HCT116 (cell line): ENCODE measurements at regions not wholly inside any gene's neighbourhood (a gene's known extent, or its start where the extent isn't known, plus 50 kb on each side); places are given as distances from the start of the nearest gene placed in this dataset.

Source experiments
- ATAC-seq: fragments of 200-7000 bp; cut with Tn5 transposase; 2 replicates; pipeline ENCODE4 v1.9.1; 2020; ENCODE audit warnings: mild to moderate bottlenecking, moderate library complexity
- BruUV-seq: library from RNA; stranded (reverse); fragments of 400-500 nt; replicated peaks from 2 replicates; lab custom pipeline; 2021; lab: Mats Ljungman, UMichigan
- CTCF ChIA-PET: fragments of 300-600 bp; sonication (Branson Sonifier 250); formaldehyde crosslinking; loops from one replicate; lab custom pipeline; 2021; ENCODE audit warnings: antibody characterized with exemption; lab: Charles Lee
- POLR2A ChIA-PET: fragments of 300-600, 350-600 bp; sonication (Branson Sonifier 250); formaldehyde crosslinking; loops from one replicate; lab custom pipeline; 2021; ENCODE audit warnings: antibody characterized with exemption; lab: Charles Lee
- RAD21 ChIA-PET, 2 experiments: fragments of 300-600 bp; sonication (Branson Sonifier 250); formaldehyde crosslinking; loops; one replicate each; lab custom pipeline; 2023; ENCODE audit warnings: low total read pairs in 2 of 2; ENCODE audit not compliant: uncharacterized antibody in 2 of 2, unreplicated experiment in 2 of 2, low non-redundant PET in 1 of 2; lab: Charles Lee
- DNase-seq: peaks from one replicate; pipeline ENCODE4 v3.0.0-alpha.2; 2010; ENCODE audit warnings: low read depth, low spot score
- H2AFZ ChIP-seq: fragments of 200-600 bp; shearing (Covaris generic), sonication (generic); 2 replicates; pipeline ENCODE4 v1.6.1; 2017; ENCODE audit warnings: low read depth, mixed run types, mixed read lengths, antibody characterized with exemption, low read length; ENCODE audit not compliant: poor library complexity, severe bottlenecking
- H3K27ac ChIP-seq: 2 replicates; pipeline ENCODE4 v1.5.1; 2012; ENCODE audit warnings: low read depth, low read length
- H3K27me3 ChIP-seq: fragments of 200-600 bp; sonication (generic); 2 replicates; pipeline ENCODE4 v1.6.1; 2016; ENCODE audit warnings: mixed run types, low read length, mixed read lengths; ENCODE audit not compliant: insufficient read depth
- H3K36me3 ChIP-seq, 2 experiments: fragments of 200-500 bp in 1 of 2; fragments of 200-600 bp in 1 of 2; sonication (Bioruptor generic) in 1 of 2; sonication (generic) in 1 of 2; 2 replicates each; pipeline versions ENCODE4 v1.5.1 to v1.6.1; 2014 to 2016; ENCODE audit warnings: low read length in 2 of 2, inconsistent platforms in 1 of 2, mixed read lengths in 1 of 2, mixed run types in 1 of 2; ENCODE audit not compliant: insufficient read depth in 2 of 2, control insufficient read depth in 1 of 2
- H3K4me1 ChIP-seq, 2 experiments: fragments of 200-600 bp in 1 of 2; sonication (generic) in 1 of 2; 2 replicates each; pipeline versions ENCODE4 v1.5.1 to v1.6.1; 2012 to 2017; ENCODE audit warnings: low read length in 2 of 2, inconsistent platforms in 1 of 2, mild to moderate bottlenecking in 1 of 2, mixed read lengths in 1 of 2, mixed run types in 1 of 2, moderate library complexity in 1 of 2; ENCODE audit not compliant: insufficient read depth in 2 of 2, control insufficient read depth in 1 of 2
- H3K4me2 ChIP-seq: fragments of 200-600 bp; sonication (generic); 2 replicates; pipeline ENCODE4 v1.6.1; 2017; ENCODE audit warnings: mixed run types, low read length, mixed read lengths
- H3K4me3 ChIP-seq, 2 experiments: fragments of 200-600 bp in 1 of 2; sonication (generic) in 1 of 2; replicated peaks in 1 of 2; 2 replicates each; pipeline ENCODE4 v1.5.1; 2011 to 2016; ENCODE audit warnings: low read length in 2 of 2, control low read depth in 1 of 2, low read depth in 1 of 2, mild to moderate bottlenecking in 1 of 2, mixed read lengths in 1 of 2, mixed run types in 1 of 2
- H3K79me2 ChIP-seq: fragments of 200-600 bp; sonication (generic); 2 replicates; pipeline ENCODE4 v1.6.1; 2017; ENCODE audit warnings: mild to moderate bottlenecking, mixed run types, low read length, moderate library complexity, mixed read lengths; ENCODE audit not compliant: insufficient read depth
- H3K9ac ChIP-seq: fragments of 200-600 bp; sonication (generic); 2 replicates; pipeline ENCODE4 v1.6.1; 2016; ENCODE audit warnings: low read length, mixed read lengths
- H3K9me2 ChIP-seq: fragments of 200-600 bp; sonication (generic), shearing (Covaris generic); 2 replicates; pipeline ENCODE4 v1.6.1; 2017; ENCODE audit warnings: mixed run types, mild to moderate bottlenecking, moderate library complexity; ENCODE audit not compliant: insufficient read depth
- H3K9me3 ChIP-seq, 2 experiments: fragments of 200-500 bp in 1 of 2; fragments of 200-600 bp in 1 of 2; sonication (Bioruptor generic) in 1 of 2; sonication (generic) in 1 of 2; 2 replicates each; pipeline ENCODE4 v1.6.1; 2014 to 2017; ENCODE audit warnings: low read length in 2 of 2, mixed read lengths in 2 of 2, inconsistent platforms in 1 of 2, low read depth in 1 of 2, mild to moderate bottlenecking in 1 of 2, mixed run types in 1 of 2, moderate library complexity in 1 of 2; ENCODE audit not compliant: control insufficient read depth in 1 of 2, insufficient read depth in 1 of 2
- H4K20me1 ChIP-seq: fragments of 200-600 bp; sonication (generic), shearing (Covaris generic); 2 replicates; pipeline ENCODE4 v1.6.1; 2017; ENCODE audit warnings: mixed run types, mild to moderate bottlenecking, moderate library complexity; ENCODE audit not compliant: insufficient read depth
- CBX3 ChIP-seq: IDR thresholded peaks from 2 replicates; pipeline ENCODE4 v1.6.1; 2012; ENCODE audit warnings: low read depth
- ELF1 ChIP-seq: IDR thresholded peaks from 2 replicates; pipeline ENCODE4 v1.6.1; 2012; ENCODE audit warnings: low read depth, borderline replicate concordance
- JUND ChIP-seq: IDR thresholded peaks from 2 replicates; pipeline ENCODE4 v1.6.1; 2012
- MAX ChIP-seq: IDR thresholded peaks from 2 replicates; pipeline ENCODE4 v1.6.1; 2012
- POLR2AphosphoS5 ChIP-seq: IDR thresholded peaks from 2 replicates; pipeline ENCODE4 v1.6.1; 2011; ENCODE audit warnings: mild to moderate bottlenecking, low read depth, low read length, moderate library complexity
- RAD21 ChIP-seq: IDR thresholded peaks from 2 replicates; pipeline ENCODE4 v1.6.1; 2012; ENCODE audit warnings: low read depth, mild to moderate bottlenecking
- SRF ChIP-seq: IDR thresholded peaks from 2 replicates; pipeline ENCODE4 v1.6.1; 2012; ENCODE audit warnings: low read depth
- TCF7L2 ChIP-seq: IDR thresholded peaks from 2 replicates; pipeline ENCODE4 v1.7.0; 2011; ENCODE audit warnings: borderline replicate concordance, inconsistent platforms; ENCODE audit not compliant: insufficient read depth, insufficient read length; ENCODE audit errors: extremely low read depth
- YY1 ChIP-seq: IDR thresholded peaks from 2 replicates; pipeline ENCODE4 v1.6.1; 2011; ENCODE audit warnings: low read length, low read depth, moderate library complexity, mild to moderate bottlenecking; ENCODE audit not compliant: insufficient replicate concordance; ENCODE audit errors: extremely low read depth
- ZBTB33 ChIP-seq: IDR thresholded peaks from 2 replicates; pipeline ENCODE4 v1.6.1; 2011; ENCODE audit warnings: mild to moderate bottlenecking, low read length, moderate library complexity; ENCODE audit not compliant: insufficient replicate concordance; ENCODE audit errors: extremely low read depth
- ZNF274 ChIP-seq: fragments of 200-500 bp; sonication (Bioruptor generic); IDR thresholded peaks from 2 replicates; pipeline ENCODE4 v1.6.1; 2014; ENCODE audit warnings: mild to moderate bottlenecking, low read depth, low read length, inconsistent platforms
- intact Hi-C: fragments of 100-400 bp; cut with micrococcal nuclease; formaldehyde crosslinking; loops from 2 replicates; pipeline ENCODE4 v1.10.0; 2022
- TF ChIP-seq, protein P1 (sequence below): IDR thresholded peaks from 2 replicates; pipeline ENCODE4 v1.6.1; 2012; ENCODE audit warnings: low read depth

DNA sequence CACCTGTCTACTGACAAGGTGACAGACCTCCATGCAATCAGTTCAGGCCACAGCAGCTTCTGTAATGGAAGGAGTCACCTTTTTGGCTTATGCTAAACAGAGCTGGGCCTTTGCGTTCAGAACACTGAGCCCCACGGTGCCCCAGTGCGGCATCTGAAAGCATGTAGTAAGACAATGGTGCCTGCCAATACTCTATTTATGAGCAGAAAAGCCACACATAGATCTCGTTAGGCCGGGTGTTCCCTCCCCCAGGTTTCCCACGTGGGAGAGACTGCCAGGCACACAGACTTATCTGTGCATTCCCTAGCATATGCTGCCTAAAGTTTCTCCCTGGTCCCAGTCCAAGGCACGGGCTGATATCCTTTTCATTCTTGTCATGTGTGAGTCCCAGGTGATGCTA lies 150.9 kb downstream of the ACTR3 start:
- H3K9me3 ChIP-seq = no peaks in the 10 kb centered on the region
- no peaks in the 10 kb centered on the region for H3K27me3 ChIP-seq
- H3K27ac ChIP-seq = no peak overlapping the region
- ChIA-PET RAD21 (no interaction called here), CTCF (no interaction called here), POLR2A (no interaction called here)
- no peak overlapping the region for H3K4me3 ChIP-seq
- no peak overlapping the region for H2AFZ ChIP-seq
- no peaks in the 10 kb centered on the region for H3K79me2 ChIP-seq
- H3K4me1 ChIP-seq = no peaks in the 10 kb centered on the region
- DNase-seq (no peak), ATAC-seq (no peak)
- intact Hi-C loops = no loop called here
- H4K20me1 ChIP-seq = no peaks in the 10 kb centered on the region
- H3K36me3 ChIP-seq = no peaks in the 10 kb centered on the region
- H3K4me2 ChIP-seq = no peak overlapping the region
- no TSS peak for BruUV-seq
- TF ChIP-seq CBX3 (no peak), TCF7L2 (no peak), SRF (no peak), JUND (no peak), MAX (no peak), ZNF274 (no peak), POLR2AphosphoS5 (no peak), YY1 (no peak), ZBTB33 (no peak), RAD21 (no peak), ELF1 (no peak)
- TF ChIP-seq, protein P1, sequence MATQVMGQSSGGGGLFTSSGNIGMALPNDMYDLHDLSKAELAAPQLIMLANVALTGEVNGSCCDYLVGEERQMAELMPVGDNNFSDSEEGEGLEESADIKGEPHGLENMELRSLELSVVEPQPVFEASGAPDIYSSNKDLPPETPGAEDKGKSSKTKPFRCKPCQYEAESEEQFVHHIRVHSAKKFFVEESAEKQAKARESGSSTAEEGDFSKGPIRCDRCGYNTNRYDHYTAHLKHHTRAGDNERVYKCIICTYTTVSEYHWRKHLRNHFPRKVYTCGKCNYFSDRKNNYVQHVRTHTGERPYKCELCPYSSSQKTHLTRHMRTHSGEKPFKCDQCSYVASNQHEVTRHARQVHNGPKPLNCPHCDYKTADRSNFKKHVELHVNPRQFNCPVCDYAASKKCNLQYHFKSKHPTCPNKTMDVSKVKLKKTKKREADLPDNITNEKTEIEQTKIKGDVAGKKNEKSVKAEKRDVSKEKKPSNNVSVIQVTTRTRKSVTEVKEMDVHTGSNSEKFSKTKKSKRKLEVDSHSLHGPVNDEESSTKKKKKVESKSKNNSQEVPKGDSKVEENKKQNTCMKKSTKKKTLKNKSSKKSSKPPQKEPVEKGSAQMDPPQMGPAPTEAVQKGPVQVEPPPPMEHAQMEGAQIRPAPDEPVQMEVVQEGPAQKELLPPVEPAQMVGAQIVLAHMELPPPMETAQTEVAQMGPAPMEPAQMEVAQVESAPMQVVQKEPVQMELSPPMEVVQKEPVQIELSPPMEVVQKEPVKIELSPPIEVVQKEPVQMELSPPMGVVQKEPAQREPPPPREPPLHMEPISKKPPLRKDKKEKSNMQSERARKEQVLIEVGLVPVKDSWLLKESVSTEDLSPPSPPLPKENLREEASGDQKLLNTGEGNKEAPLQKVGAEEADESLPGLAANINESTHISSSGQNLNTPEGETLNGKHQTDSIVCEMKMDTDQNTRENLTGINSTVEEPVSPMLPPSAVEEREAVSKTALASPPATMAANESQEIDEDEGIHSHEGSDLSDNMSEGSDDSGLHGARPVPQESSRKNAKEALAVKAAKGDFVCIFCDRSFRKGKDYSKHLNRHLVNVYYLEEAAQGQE = no peak
- H3K9ac ChIP-seq = no peak overlapping the region
- no peaks in the 10 kb centered on the region for H3K9me2 ChIP-seq
